Right lobe of liver (tissue), 6 donors: ENCODE measurements at regions not wholly inside any gene's neighbourhood (a gene's known extent, or its start where the extent isn't known, plus 50 kb on each side); places are given as distances from the start of the nearest gene placed in this dataset.

Experiments used
- ATAC-seq, 4 donors: fragments of 200-7000 bp; cut with Tn5 transposase; one replicate each; pipeline ENCODE4 v1.9.1; 2020; ENCODE audit warnings: mild to moderate bottlenecking in 4 of 4, moderate library complexity in 4 of 4
- DNase-seq, 3 donors: peaks; one replicate each; pipeline ENCODE4 v3.0.0-alpha.2; 2020
- H3K27ac ChIP-seq, 3 donors: fragments of 200-600 bp; one replicate each; pipeline ENCODE4 v1.8.0; 2022
- H3K27me3 ChIP-seq, 2 donors: fragments of 200-600 bp; one replicate each; pipeline ENCODE4 v1.8.0; 2022
- H3K36me3 ChIP-seq, 4 donors: fragments of 200-600 bp; sonication (generic) in 1 of 4; one replicate each; pipeline versions ENCODE4 v1.5.1 to v1.8.0; 2017 to 2022; ENCODE audit warnings: control low read depth in 1 of 4
- H3K4me1 ChIP-seq, 4 donors: fragments of 200-600 bp; sonication (generic) in 1 of 4; one replicate each; pipeline versions ENCODE4 v1.5.1 to v1.8.0; 2017 to 2022; ENCODE audit warnings: control low read depth in 1 of 4
- H3K4me3 ChIP-seq, 3 donors: fragments of 200-600 bp; one replicate each; pipeline ENCODE4 v1.8.0; 2022
- H3K9me3 ChIP-seq, 4 donors: fragments of 200-600 bp; sonication (generic) in 1 of 4; one replicate each; pipeline versions ENCODE4 v1.5.1 to v1.8.0; 2017 to 2022; ENCODE audit warnings: control low read depth in 1 of 4
- POLR2A ChIP-seq: fragments of 450-650 bp; IDR thresholded peaks from one replicate; pipeline ENCODE4 v1.6.1; 2017; ENCODE audit warnings: antibody characterized with exemption, mild to moderate bottlenecking
- WGBS: methylation state at CpG from one replicate; pipeline ENCODE4 v1.1.6; 2018; ENCODE audit warnings: low coverage, low lambda C conversion rate; ENCODE audit not compliant: insufficient coverage; ENCODE audit errors: missing lambda C conversion rate; 5-methylcytosine and 5-hydroxymethylcytosine counted together
- intact Hi-C, 2 donors: fragments of 100-400 bp; cut with DNase I; formaldehyde crosslinking; loops; one replicate each; pipeline versions ENCODE4 v1.11.2 to v1.14.1; 2022
- TF ChIP-seq, protein P1 (sequence below), 4 donors: fragments of 200-600 bp in 3 of 4; fragments of 450-650 bp in 1 of 4; IDR thresholded peaks; one replicate each; pipeline versions ENCODE4 v1.5.1 to v1.8.0; 2016 to 2022; ENCODE audit warnings: antibody characterized with exemption in 4 of 4, mild to moderate bottlenecking in 2 of 4
- donor health status: DM: no; HTN: yes; CAD: no.
- donor health status: DM: no; HTN: no; CAD: no.
- donor health status: DM: no; HTN: no; CAD: no.
- donor health status: DM: no; HTN: yes; CAD: no.
- donor health status: DM: no; HTN: yes; CAD: no.

DNA sequence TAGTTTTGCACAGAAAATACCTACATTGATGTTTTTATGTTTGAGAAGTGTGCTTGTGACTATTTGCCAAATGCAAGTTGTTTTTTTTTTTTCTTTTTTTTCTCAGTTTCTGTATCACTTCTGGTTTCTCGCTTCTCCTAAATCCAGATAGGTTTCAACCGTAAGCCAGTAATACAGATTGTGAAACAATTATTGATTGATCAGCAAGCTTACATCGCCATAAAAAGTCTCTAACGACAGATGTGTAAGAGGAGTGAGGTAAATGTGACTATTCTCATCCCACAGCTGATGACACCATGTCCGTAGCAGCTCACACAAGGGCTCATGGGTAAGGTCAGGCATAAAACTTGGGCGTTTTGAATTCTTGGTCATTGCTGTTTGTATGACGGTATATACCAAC lies 202.8 kb upstream of the AKR1E2 start:
- DNase-seq, result no peak
- 64% methylated on average over 7 of the region's 7 CpGs for WGBS
- peak in 1 of 4 donors; percentile 43 for ATAC-seq
- no peaks in the 10 kb centered on the region for H3K27me3 ChIP-seq
- H3K36me3 ChIP-seq, result no peaks in the 10 kb centered on the region
- no peak overlapping the region for H3K27ac ChIP-seq
- intact Hi-C loops, result no loop called here
- TF ChIP-seq POLR2A, result no peak
- TF ChIP-seq, protein P1, sequence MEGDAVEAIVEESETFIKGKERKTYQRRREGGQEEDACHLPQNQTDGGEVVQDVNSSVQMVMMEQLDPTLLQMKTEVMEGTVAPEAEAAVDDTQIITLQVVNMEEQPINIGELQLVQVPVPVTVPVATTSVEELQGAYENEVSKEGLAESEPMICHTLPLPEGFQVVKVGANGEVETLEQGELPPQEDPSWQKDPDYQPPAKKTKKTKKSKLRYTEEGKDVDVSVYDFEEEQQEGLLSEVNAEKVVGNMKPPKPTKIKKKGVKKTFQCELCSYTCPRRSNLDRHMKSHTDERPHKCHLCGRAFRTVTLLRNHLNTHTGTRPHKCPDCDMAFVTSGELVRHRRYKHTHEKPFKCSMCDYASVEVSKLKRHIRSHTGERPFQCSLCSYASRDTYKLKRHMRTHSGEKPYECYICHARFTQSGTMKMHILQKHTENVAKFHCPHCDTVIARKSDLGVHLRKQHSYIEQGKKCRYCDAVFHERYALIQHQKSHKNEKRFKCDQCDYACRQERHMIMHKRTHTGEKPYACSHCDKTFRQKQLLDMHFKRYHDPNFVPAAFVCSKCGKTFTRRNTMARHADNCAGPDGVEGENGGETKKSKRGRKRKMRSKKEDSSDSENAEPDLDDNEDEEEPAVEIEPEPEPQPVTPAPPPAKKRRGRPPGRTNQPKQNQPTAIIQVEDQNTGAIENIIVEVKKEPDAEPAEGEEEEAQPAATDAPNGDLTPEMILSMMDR (IDR thresholded peaks at IDR 0.05), result no peak
- no peak overlapping the region for H3K4me3 ChIP-seq
- H3K4me1 ChIP-seq, result no peaks in the 10 kb centered on the region
- H3K9me3 ChIP-seq, result no peaks in the 10 kb centered on the region

DNA sequence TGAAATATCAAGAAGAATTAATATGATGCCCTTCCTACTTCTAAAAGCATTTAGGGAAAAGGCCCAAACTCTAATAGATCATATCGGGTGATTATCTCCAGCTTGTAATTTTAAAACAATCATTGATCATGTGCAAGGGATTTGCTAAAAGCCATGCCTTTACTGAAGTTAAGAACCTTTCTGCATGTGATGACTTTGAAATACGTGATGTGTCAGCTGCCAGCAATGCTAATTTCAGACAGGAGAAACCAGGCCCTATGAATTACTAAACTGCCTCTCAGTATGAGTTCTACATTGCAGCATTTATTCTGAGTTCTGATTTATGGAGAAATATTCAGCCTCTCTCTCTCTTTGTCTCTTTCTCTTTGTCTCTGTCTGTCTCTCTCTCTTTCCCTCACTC lies 203.6 kb upstream of the AKR1E2 start:
- H3K4me3 ChIP-seq, result no peak overlapping the region
- intact Hi-C loops, result no loop called here
- H3K9me3 ChIP-seq, result no peaks in the 10 kb centered on the region
- no peaks in the 10 kb centered on the region for H3K4me1 ChIP-seq
- H3K36me3 ChIP-seq, result no peaks in the 10 kb centered on the region
- 86% methylated on average over 2 of the region's 2 CpGs for WGBS
- ATAC-seq, result no peak
- no peaks in the 10 kb centered on the region for H3K27me3 ChIP-seq
- no peak for DNase-seq
- H3K27ac ChIP-seq, result no peak overlapping the region
- TF ChIP-seq, protein P1 (IDR thresholded peaks at IDR 0.05), result no peak
- no peak for TF ChIP-seq POLR2A

DNA sequence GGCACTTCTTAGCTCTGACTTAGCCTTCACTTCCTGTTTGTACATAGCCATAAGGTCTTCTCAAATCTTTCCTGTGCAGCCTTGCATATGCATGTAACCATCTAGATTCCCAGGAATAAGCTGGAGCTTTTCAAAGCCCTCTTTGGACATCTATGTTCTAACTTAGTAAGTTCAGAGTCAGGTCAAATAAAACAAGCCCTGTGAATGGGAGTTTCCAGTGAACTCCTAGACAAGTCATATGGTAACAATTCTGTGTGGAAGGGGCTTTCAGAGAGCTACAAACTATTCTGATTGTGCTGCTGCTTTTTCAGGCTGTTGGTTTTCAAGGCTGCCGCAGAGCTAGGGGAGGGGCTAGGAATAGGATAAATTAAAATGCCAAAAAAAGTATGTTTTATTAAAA lies 208.4 kb upstream of the AKR1E2 start:
- 75% methylated on average over 1 of the region's 1 CpG for whole genome bisulfite sequencing
- intact Hi-C loops, result no loop called here
- ATAC-seq, result no peak

DNA sequence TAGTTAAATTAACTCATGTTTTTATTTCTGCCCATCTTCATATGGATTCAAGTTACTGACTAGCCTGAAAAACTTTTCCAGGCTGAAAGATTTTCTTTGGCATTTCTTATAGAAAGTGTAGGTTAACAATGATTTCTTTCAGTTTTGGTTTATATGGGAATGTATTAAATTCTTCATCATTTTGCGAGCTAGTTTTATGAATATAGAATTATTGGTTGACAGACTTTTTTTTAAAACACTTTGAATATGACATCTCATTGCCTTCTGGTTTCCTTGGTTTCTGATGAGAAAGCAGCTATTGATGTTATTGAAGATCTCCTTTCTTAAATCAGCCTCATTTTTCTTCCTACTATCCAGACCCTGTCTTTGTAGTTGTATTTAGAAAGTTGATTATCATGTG lies 211.0 kb upstream of the AKR1E2 start:
- TF ChIP-seq, protein P1 (IDR thresholded peaks at IDR 0.05), result no peak
- TF ChIP-seq POLR2A, result no peak
- H3K27ac ChIP-seq, result no peak overlapping the region
- H3K36me3 ChIP-seq, result no peaks in the 10 kb centered on the region
- H3K27me3 ChIP-seq, result no peaks in the 10 kb centered on the region
- H3K4me1 ChIP-seq, result no peaks in the 10 kb centered on the region
- no peak for DNase-seq
- 68% methylated on average over 1 of the region's 1 CpG for WGBS
- H3K4me3 ChIP-seq, result no peak overlapping the region
- intact Hi-C loops, result no loop called here
- no peak for ATAC-seq
- no peaks in the 10 kb centered on the region for H3K9me3 ChIP-seq

More for the DNA sequence above, 208.4 kb upstream of the AKR1E2 start:
- DNase-seq, result no peak
- H3K27ac ChIP-seq, result no peak overlapping the region
- H3K36me3 ChIP-seq, result no peaks in the 10 kb centered on the region
- H3K4me1 ChIP-seq, result no peaks in the 10 kb centered on the region
- H3K27me3 ChIP-seq, result no peaks in the 10 kb centered on the region
- TF ChIP-seq, protein P1 (IDR thresholded peaks at IDR 0.05), result no peak
- no peak for TF ChIP-seq POLR2A
- no peak overlapping the region for H3K4me3 ChIP-seq
- no peaks in the 10 kb centered on the region for H3K9me3 ChIP-seq

DNA sequence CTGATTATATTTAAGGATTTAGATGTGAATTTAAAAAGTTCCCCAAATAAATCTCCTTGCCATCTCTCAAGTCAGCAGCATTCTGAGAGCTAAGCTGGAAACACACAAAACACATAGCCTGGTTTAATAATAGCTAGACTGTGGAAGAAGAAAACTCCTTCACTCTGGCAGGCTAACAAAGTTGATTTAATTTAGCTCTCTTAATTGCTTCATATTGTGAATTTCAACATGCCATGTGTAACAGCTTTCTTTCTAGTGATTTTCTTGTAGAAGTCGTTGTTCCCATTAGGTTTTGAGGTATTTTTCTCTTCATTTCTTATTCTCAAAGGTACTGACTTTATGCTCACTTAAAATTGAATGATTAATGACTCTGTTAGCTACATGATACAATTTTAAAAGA lies 216.8 kb upstream of the AKR1E2 start:
- no peaks in the 10 kb centered on the region for H3K36me3 ChIP-seq
- intact Hi-C loops, result no loop called here
- H3K4me1 ChIP-seq, result no peaks in the 10 kb centered on the region
- TF ChIP-seq POLR2A, result no peak
- TF ChIP-seq, protein P1 (IDR thresholded peaks at IDR 0.05), result no peak
- no peaks in the 10 kb centered on the region for H3K27me3 ChIP-seq
- H3K9me3 ChIP-seq, result no peaks in the 10 kb centered on the region
- H3K4me3 ChIP-seq, result no peak overlapping the region
- DNase-seq (no peak), ATAC-seq (no peak)
- H3K27ac ChIP-seq, result no peak overlapping the region
- 52% methylated on average over 1 of the region's 1 CpG for WGBS
